ENCODE measurements at regions not wholly inside any gene's neighbourhood (a gene's known extent, or its start where the extent isn't known, plus 50 kb on each side); places are given as distances from the start of the nearest gene placed in this dataset.

GRCh38 chr2:240250150-240250984 is 109.9 kb upstream of the OTOS start:
- H3K27me3 Mint-ChIP-seq = peaks cover 63% of the 10 kb centered on the region
- no peaks in the 10 kb centered on the region for H3K36me3 Mint-ChIP-seq (ENCODE audit: insufficient read depth)
- DNase-seq (ENCODE audit: low spot score in 2 of 2) = no peak
- H3K27ac Mint-ChIP-seq (ENCODE audit: low read depth) = no peak overlapping the region
- H3K9me3 Mint-ChIP-seq = no peaks in the 10 kb centered on the region
- H3K4me1 Mint-ChIP-seq = no peaks in the 10 kb centered on the region
- no peak for ATAC-seq (replicated peaks; ENCODE audit: extremely low read depth, poor library complexity, severe bottlenecking)
- no peak overlapping the region for H3K4me3 Mint-ChIP-seq

GRCh38 chr2:240250985-240251847 is 110.8 kb upstream of the OTOS start:
- Mint-ChIP-seq H3K27me3 (peaks cover 63% of the 10 kb centered on the region), H3K27ac (ENCODE audit: low read depth) (no peak overlapping the region), H3K36me3 (ENCODE audit: insufficient read depth) (no peaks in the 10 kb centered on the region), H3K9me3 (no peaks in the 10 kb centered on the region), H3K4me3 (no peak overlapping the region), H3K4me1 (no peaks in the 10 kb centered on the region)
- peak in 1 of 2 donors; percentile 12 for DNase-seq (ENCODE audit: low spot score in 2 of 2)
- no peak for ATAC-seq (replicated peaks; ENCODE audit: extremely low read depth, poor library complexity, severe bottlenecking)

- Mint-ChIP-seq H3K36me3 (ENCODE audit: insufficient read depth) (no peaks in the 10 kb centered on the region), H3K4me1 (no peaks in the 10 kb centered on the region)
- ATAC-seq (replicated peaks; ENCODE audit: extremely low read depth, poor library complexity, severe bottlenecking) = no peak
These were observed 111.4 kb upstream of the OTOS start for GRCh38 chr2:240251848-240252190.

GRCh38 chr2:240252191-240252871 is 111.9 kb upstream of the OTOS start:
- Mint-ChIP-seq H3K9me3 (no peaks in the 10 kb centered on the region), H3K36me3 (ENCODE audit: insufficient read depth) (no peaks in the 10 kb centered on the region), H3K4me3 (no peak overlapping the region), H3K27ac (ENCODE audit: low read depth) (no peak overlapping the region), H3K27me3 (peaks cover 55% of the 10 kb centered on the region), H3K4me1 (no peaks in the 10 kb centered on the region)
- no peak for ATAC-seq (replicated peaks; ENCODE audit: extremely low read depth, poor library complexity, severe bottlenecking)
- DNase-seq (ENCODE audit: low spot score in 2 of 2) = no peak

More at GRCh38 chr2:240251848-240252190, 111.4 kb upstream of the OTOS start:
- H3K27me3 Mint-ChIP-seq = peaks cover 60% of the 10 kb centered on the region
- no peak overlapping the region for H3K27ac Mint-ChIP-seq (ENCODE audit: low read depth)
- DNase-seq (ENCODE audit: low spot score in 2 of 2) = peak in 1 of 2 donors; percentile 11
- no peaks in the 10 kb centered on the region for H3K9me3 Mint-ChIP-seq
- no peak overlapping the region for H3K4me3 Mint-ChIP-seq

GRCh38 chr2:240252872-240253511 is 112.5 kb upstream of the OTOS start:
- DNase-seq (ENCODE audit: low spot score in 2 of 2) = peak in 1 of 2 donors; percentile 9
- Mint-ChIP-seq H3K36me3 (ENCODE audit: insufficient read depth) (no peaks in the 10 kb centered on the region), H3K27me3 (peaks cover 52% of the 10 kb centered on the region), H3K4me1 (no peaks in the 10 kb centered on the region), H3K4me3 (no peak overlapping the region), H3K9me3 (no peaks in the 10 kb centered on the region), H3K27ac (ENCODE audit: low read depth) (no peak overlapping the region)
- ATAC-seq (replicated peaks; ENCODE audit: extremely low read depth, poor library complexity, severe bottlenecking) = no peak

GRCh38 chr2:240253583-240254145 is 113.2 kb upstream of the OTOS start:
- Mint-ChIP-seq H3K4me1 (no peaks in the 10 kb centered on the region), H3K27me3 (peaks cover 52% of the 10 kb centered on the region), H3K27ac (ENCODE audit: low read depth) (no peak overlapping the region), H3K36me3 (ENCODE audit: insufficient read depth) (no peaks in the 10 kb centered on the region), H3K9me3 (no peaks in the 10 kb centered on the region), H3K4me3 (no peak overlapping the region)
- no peak for DNase-seq (ENCODE audit: low spot score in 2 of 2)
- no peak for ATAC-seq (replicated peaks; ENCODE audit: extremely low read depth, poor library complexity, severe bottlenecking)

GRCh38 chr2:240254337-240255164 is 114.1 kb upstream of the OTOS start:
- DNase-seq (ENCODE audit: low spot score in 2 of 2) (peak in 1 of 2 donors; percentile 10), ATAC-seq (replicated peaks; ENCODE audit: extremely low read depth, poor library complexity, severe bottlenecking) (no peak)
- Mint-ChIP-seq H3K4me3 (no peak overlapping the region), H3K4me1 (no peaks in the 10 kb centered on the region), H3K27me3 (peaks cover 46% of the 10 kb centered on the region), H3K27ac (ENCODE audit: low read depth) (no peak overlapping the region), H3K9me3 (no peaks in the 10 kb centered on the region), H3K36me3 (ENCODE audit: insufficient read depth) (no peaks in the 10 kb centered on the region)

GRCh38 chr2:240255165-240255491 is 114.7 kb upstream of the OTOS start:
- Mint-ChIP-seq H3K27ac (ENCODE audit: low read depth) (no peak overlapping the region), H3K9me3 (no peaks in the 10 kb centered on the region), H3K27me3 (peaks cover 40% of the 10 kb centered on the region), H3K4me1 (no peaks in the 10 kb centered on the region), H3K4me3 (no peak overlapping the region), H3K36me3 (ENCODE audit: insufficient read depth) (no peaks in the 10 kb centered on the region)
- ATAC-seq (replicated peaks; ENCODE audit: extremely low read depth, poor library complexity, severe bottlenecking) = no peak
- no peak for DNase-seq (ENCODE audit: low spot score in 2 of 2)

GRCh38 chr2:240255811-240256703 is 115.6 kb upstream of the OTOS start:
- Mint-ChIP-seq H3K4me3 (no peak overlapping the region), H3K27me3 (peaks cover 35% of the 10 kb centered on the region), H3K27ac (ENCODE audit: low read depth) (no peak overlapping the region), H3K36me3 (ENCODE audit: insufficient read depth) (no peaks in the 10 kb centered on the region), H3K9me3 (no peaks in the 10 kb centered on the region), H3K4me1 (no peaks in the 10 kb centered on the region)
- ATAC-seq (replicated peaks; ENCODE audit: extremely low read depth, poor library complexity, severe bottlenecking) = no peak
- no peak for DNase-seq (ENCODE audit: low spot score in 2 of 2)

- Mint-ChIP-seq H3K27me3 (peaks cover 35% of the 10 kb centered on the region), H3K4me3 (no peak overlapping the region), H3K36me3 (ENCODE audit: insufficient read depth) (no peaks in the 10 kb centered on the region), H3K4me1 (no peaks in the 10 kb centered on the region), H3K9me3 (peaks cover 5% of the 10 kb centered on the region), H3K27ac (ENCODE audit: low read depth) (no peak overlapping the region)
- no peak for ATAC-seq (replicated peaks; ENCODE audit: extremely low read depth, poor library complexity, severe bottlenecking)
- DNase-seq (ENCODE audit: low spot score in 2 of 2) = no peak
These were observed 116.5 kb upstream of the OTOS start for GRCh38 chr2:240256704-240257637.

All from central memory CD8-positive, alpha-beta T cell (primary cell).